GM12801 (cell line): ENCODE measurements at regions not wholly inside any gene's neighbourhood (a gene's known extent, or its start where the extent isn't known, plus 50 kb on each side); places are given as distances from the start of the nearest gene placed in this dataset.

Source experiments
- CTCF ChIP-seq: IDR thresholded peaks from one replicate; pipeline ENCODE4 v1.5.1; 2011; ENCODE audit warnings: control low read depth; ENCODE audit not compliant: insufficient read length; ENCODE audit errors: extremely low read depth

- no peak for TF ChIP-seq CTCF
These were observed 377.8 kb downstream of the KCTD8 start for GRCh38 chr4:44070843-44071242.

GRCh38 chr4:44071959-44072955, 376.4 kb downstream of the KCTD8 start:
- no peak for TF ChIP-seq CTCF

- no peak for TF ChIP-seq CTCF
These were observed 361.9 kb downstream of the KCTD8 start for GRCh38 chr4:44086753-44087152.

- no peak for TF ChIP-seq CTCF
These were observed 355.2 kb downstream of the KCTD8 start for GRCh38 chr4:44093390-44093789.

- no peak for TF ChIP-seq CTCF
These were observed 349.6 kb downstream of the KCTD8 start for GRCh38 chr4:44098973-44099372.

- TF ChIP-seq CTCF: no peak
These were observed 348.2 kb downstream of the KCTD8 start for GRCh38 chr4:44100456-44100855.

- no peak for TF ChIP-seq CTCF
These were observed 329.5 kb downstream of the KCTD8 start for GRCh38 chr4:44118971-44119680.
